Activated T-helper 2 cell treated with anti-CD3 and anti-CD28 coated beads, Interferon-gamma antibody, Interleukin-2, Interleukin-4, amounts not matched to agents 10 μg/mL and 5 μg/mL and 100 μg/mL, durations not matched to agents 14 hours and 24 hours and 36 hours (primary cell): ENCODE measurements at regions not wholly inside any gene's neighbourhood (a gene's known extent, or its start where the extent isn't known, plus 50 kb on each side); places are given as distances from the start of the nearest gene placed in this dataset.
A peak's percentile ranks its signal among the peaks of the same experiment; 100 is the strongest.

Experiments
- DNase-seq: peaks from one replicate; pipeline ENCODE4 v3.0.0; 2021; ENCODE audit warnings: low spot score
- H3K27ac Mint-ChIP-seq: one replicate; pipeline ENCODE4 v1.8.0; 2021; ENCODE audit warnings: mixed read lengths
- H3K27me3 Mint-ChIP-seq: one replicate; pipeline ENCODE4 v1.8.0; 2021; ENCODE audit warnings: low read depth, mixed read lengths
- H3K36me3 Mint-ChIP-seq: one replicate; pipeline ENCODE4 v1.8.0; 2021; ENCODE audit warnings: low read depth, mixed read lengths
- H3K4me1 Mint-ChIP-seq: one replicate; pipeline ENCODE4 v1.8.0; 2021; ENCODE audit warnings: low read depth, mixed read lengths
- H3K4me3 Mint-ChIP-seq: one replicate; pipeline ENCODE4 v1.8.0; 2021; ENCODE audit warnings: low read depth, mild to moderate bottlenecking, moderate library complexity, mixed read lengths
- H3K9me3 Mint-ChIP-seq: one replicate; pipeline ENCODE4 v1.8.0; 2021; ENCODE audit warnings: mixed read lengths
- intact Hi-C: fragments of 100-400 bp; cut with micrococcal nuclease; formaldehyde crosslinking; loops from one replicate; pipeline ENCODE4 v1.15.1; 2023

- H3K4me3 Mint-ChIP-seq, result no peak overlapping the region
Measured at GRCh38 chr15:31228980-31229826, 97.4 kb upstream of the KLF13 start.

GRCh38 chr15:31230630-31231485 lies 95.8 kb upstream of the KLF13 start:
- Mint-ChIP-seq H3K4me3 (no peak overlapping the region), H3K9me3 (no peaks in the 10 kb centered on the region), H3K36me3 (no peaks in the 10 kb centered on the region), H3K4me1 (no peaks in the 10 kb centered on the region), H3K27me3 (peaks cover 8% of the 10 kb centered on the region), H3K27ac (no peak overlapping the region)
- intact Hi-C loops, result no loop called here
- DNase-seq, result no peak

More at GRCh38 chr15:31228980-31229826, 97.4 kb upstream of the KLF13 start:
- H3K27ac Mint-ChIP-seq, result no peak overlapping the region
- H3K4me1 Mint-ChIP-seq, result peaks cover 4% of the 10 kb centered on the region
- intact Hi-C loops, result no loop called here
- no peaks in the 10 kb centered on the region for H3K36me3 Mint-ChIP-seq
- H3K27me3 Mint-ChIP-seq, result peaks cover 8% of the 10 kb centered on the region
- no peak for DNase-seq
- H3K9me3 Mint-ChIP-seq, result no peaks in the 10 kb centered on the region

- no peak for DNase-seq
- H3K4me1 Mint-ChIP-seq, result peaks cover 6% of the 10 kb centered on the region
- H3K36me3 Mint-ChIP-seq, result no peaks in the 10 kb centered on the region
- no peak overlapping the region for H3K4me3 Mint-ChIP-seq
- H3K9me3 Mint-ChIP-seq, result no peaks in the 10 kb centered on the region
- H3K27ac Mint-ChIP-seq, result no peak overlapping the region
- intact Hi-C loops, result no loop called here
- H3K27me3 Mint-ChIP-seq, result peaks cover 6% of the 10 kb centered on the region
Measured at GRCh38 chr15:31234815-31235214, 91.8 kb upstream of the KLF13 start.

GRCh38 chr15:31235311-31236183 lies 91.1 kb upstream of the KLF13 start:
- Mint-ChIP-seq H3K36me3 (no peaks in the 10 kb centered on the region), H3K27me3 (peaks cover 6% of the 10 kb centered on the region), H3K27ac (no peak overlapping the region), H3K9me3 (no peaks in the 10 kb centered on the region), H3K4me3 (no peak overlapping the region), H3K4me1 (peaks cover 6% of the 10 kb centered on the region)
- intact Hi-C loops, result no loop called here
- DNase-seq, result no peak

GRCh38 chr15:31236184-31237042 lies 90.2 kb upstream of the KLF13 start:
- H3K4me1 Mint-ChIP-seq, result peaks cover 10% of the 10 kb centered on the region
- no peak overlapping the region for H3K27ac Mint-ChIP-seq
- H3K27me3 Mint-ChIP-seq, result peaks cover 6% of the 10 kb centered on the region
- H3K4me3 Mint-ChIP-seq, result no peak overlapping the region
- H3K9me3 Mint-ChIP-seq, result no peaks in the 10 kb centered on the region
- intact Hi-C loops, result no loop called here
- H3K36me3 Mint-ChIP-seq, result no peaks in the 10 kb centered on the region
- DNase-seq, result no peak

- Mint-ChIP-seq H3K9me3 (no peaks in the 10 kb centered on the region), H3K4me3 (no peak overlapping the region), H3K27me3 (peaks cover 6% of the 10 kb centered on the region), H3K27ac (no peak overlapping the region), H3K36me3 (no peaks in the 10 kb centered on the region), H3K4me1 (peaks cover 16% of the 10 kb centered on the region)
- intact Hi-C loops, result no loop called here
- no peak for DNase-seq
Measured at GRCh38 chr15:31237043-31237324, 89.7 kb upstream of the KLF13 start.

- Mint-ChIP-seq H3K4me3 (no peak overlapping the region), H3K9me3 (no peaks in the 10 kb centered on the region), H3K4me1 (peaks cover 19% of the 10 kb centered on the region), H3K27ac (no peak overlapping the region), H3K36me3 (no peaks in the 10 kb centered on the region), H3K27me3 (no peaks in the 10 kb centered on the region)
- intact Hi-C loops, result no loop called here
- no peak for DNase-seq
Measured at GRCh38 chr15:31238906-31239305, 87.7 kb upstream of the KLF13 start.

- Mint-ChIP-seq H3K27ac (no peak overlapping the region), H3K9me3 (no peaks in the 10 kb centered on the region), H3K4me1 (peaks cover 19% of the 10 kb centered on the region), H3K36me3 (no peaks in the 10 kb centered on the region), H3K4me3 (no peak overlapping the region), H3K27me3 (no peaks in the 10 kb centered on the region)
- no peak for DNase-seq
- intact Hi-C loops, result no loop called here
Measured at GRCh38 chr15:31239409-31239808, 87.2 kb upstream of the KLF13 start.

- intact Hi-C loops, result no loop called here
- Mint-ChIP-seq H3K36me3 (no peaks in the 10 kb centered on the region), H3K4me1 (peaks cover 26% of the 10 kb centered on the region), H3K27me3 (no peaks in the 10 kb centered on the region), H3K9me3 (no peaks in the 10 kb centered on the region), H3K27ac (no peak overlapping the region), H3K4me3 (no peak overlapping the region)
- DNase-seq, result peak; percentile 51
Measured at GRCh38 chr15:31241888-31242522, 84.6 kb upstream of the KLF13 start.

GRCh38 chr15:31243895-31244294 lies 82.7 kb upstream of the KLF13 start:
- no peak for DNase-seq
- H3K27ac Mint-ChIP-seq, result no peak overlapping the region
- no peak overlapping the region for H3K4me3 Mint-ChIP-seq
- no peaks in the 10 kb centered on the region for H3K9me3 Mint-ChIP-seq
- intact Hi-C loops, result no loop called here
- peaks cover 25% of the 10 kb centered on the region for H3K4me1 Mint-ChIP-seq
- no peaks in the 10 kb centered on the region for H3K36me3 Mint-ChIP-seq
- H3K27me3 Mint-ChIP-seq, result peaks cover 4% of the 10 kb centered on the region

GRCh38 chr15:31245135-31245689 lies 81.4 kb upstream of the KLF13 start:
- Mint-ChIP-seq H3K9me3 (no peaks in the 10 kb centered on the region), H3K4me1 (peaks cover 20% of the 10 kb centered on the region), H3K27me3 (peaks cover 4% of the 10 kb centered on the region), H3K36me3 (no peaks in the 10 kb centered on the region), H3K4me3 (no peak overlapping the region), H3K27ac (no peak overlapping the region)
- intact Hi-C loops, result no loop called here
- DNase-seq, result no peak
